Aorta (tissue), 5 donors: ENCODE measurements at regions not wholly inside any gene's neighbourhood (a gene's known extent, or its start where the extent isn't known, plus 50 kb on each side); places are given as distances from the start of the nearest gene placed in this dataset.
"Not testable (repeated sequence)": the region's sequence is repeated elsewhere in the genome, so short reads cannot be mapped to it uniquely, and the experiment has no call there.

Experiments used
- ATAC-seq: fragments of 200-7000 bp; cut with Tn5 transposase; one replicate; pipeline ENCODE4 v1.9.1; 2022; ENCODE audit warnings: moderate library complexity; ENCODE audit not compliant: low FRiP score
- DNase-seq, 2 donors: peaks; one replicate each; pipeline ENCODE4 v3.0.0-alpha.2; 2020
- H3K27ac ChIP-seq, 2 donors: one replicate each; pipeline ENCODE4 v1.5.1; 2013; ENCODE audit warnings: low read length in 2 of 2, mild to moderate bottlenecking in 2 of 2, moderate library complexity in 2 of 2, control low read depth in 1 of 2, inconsistent platforms in 1 of 2, low read depth in 1 of 2
- H3K27me3 ChIP-seq, 2 donors: one replicate each; pipeline ENCODE4 v1.6.1; 2013; ENCODE audit warnings: control low read depth in 1 of 2, low read length in 1 of 2, mild to moderate bottlenecking in 1 of 2, moderate library complexity in 1 of 2; ENCODE audit not compliant: insufficient read depth in 2 of 2, control insufficient read depth in 1 of 2
- H3K36me3 ChIP-seq, 2 donors: one replicate each; pipeline ENCODE4 v1.6.1; 2013; ENCODE audit warnings: control low read depth in 1 of 2, low read length in 1 of 2, mild to moderate bottlenecking in 1 of 2; ENCODE audit not compliant: insufficient read depth in 2 of 2, control insufficient read depth in 1 of 2
- H3K4me1 ChIP-seq, 2 donors: one replicate each; pipeline ENCODE4 v1.6.1; 2013; ENCODE audit warnings: low read length in 2 of 2, control low read depth in 1 of 2, mild to moderate bottlenecking in 1 of 2, moderate library complexity in 1 of 2; ENCODE audit not compliant: insufficient read depth in 2 of 2, control insufficient read depth in 1 of 2
- H3K4me3 ChIP-seq, 2 donors: one replicate each; pipeline ENCODE4 v1.5.1; 2013; ENCODE audit warnings: low read length in 2 of 2, control low read depth in 1 of 2, mild to moderate bottlenecking in 1 of 2
- H3K9me3 ChIP-seq: one replicate; pipeline ENCODE4 v1.6.1; 2013; ENCODE audit warnings: mild to moderate bottlenecking, low read length; ENCODE audit not compliant: control insufficient read depth
- WGBS, 2 donors: extraction: QIAGEN DNeasy Blood & Tissue Kit; methylation state at CpG; one replicate each; pipeline ENCODE4 v1.1.7; 2013; 5-methylcytosine and 5-hydroxymethylcytosine counted together
- intact Hi-C, 2 donors: fragments of 100-400 bp; cut with DNase I; formaldehyde crosslinking; loops; one replicate each; pipeline versions ENCODE4 v1.14.2 to v1.15.0; 2022
- donor health status: healthy with polysubstance abuse.
- donor health status: Bipolar disorder and iron deficiency.
- donor health status: DM: no; HTN: no; CAD: no.
- donor health status: DM: no; HTN: no; CAD: no.
- donor health status: DM: yes; HTN: yes; CAD: no.

GRCh38 chr18:76267423-76267822, 227.6 kb downstream of the ZNF516 start:
- 98 to 100% methylated on average over 6 of the region's 6 CpGs for WGBS, 2 donors
- ATAC-seq = not testable (repeated sequence)

GRCh38 chr18:76266236-76266991, 228.6 kb downstream of the ZNF516 start:
- no peak overlapping the region for H3K4me3 ChIP-seq
- no peaks in the 10 kb centered on the region for H3K36me3 ChIP-seq
- no peaks in the 10 kb centered on the region for H3K4me1 ChIP-seq
- no peak overlapping the region for H3K27ac ChIP-seq
- WGBS, 2 donors = 95 to 96% methylated on average over 9 of the region's 9 CpGs
- H3K27me3 ChIP-seq = no peaks in the 10 kb centered on the region
- DNase-seq = no peak
- no peak for ATAC-seq
- intact Hi-C loops = no loop called here
- no peaks in the 10 kb centered on the region for H3K9me3 ChIP-seq

More at GRCh38 chr18:76267423-76267822, 227.6 kb downstream of the ZNF516 start:
- intact Hi-C loops, H3K36me3 ChIP-seq, DNase-seq, H3K4me1 ChIP-seq, H3K9me3 ChIP-seq, H3K4me3 ChIP-seq, H3K27me3 ChIP-seq, H3K27ac ChIP-seq: not testable (repeated sequence)

GRCh38 chr18:76265497-76266235, 229.4 kb downstream of the ZNF516 start:
- H3K36me3 ChIP-seq = no peaks in the 10 kb centered on the region
- peak; percentile 88 for ATAC-seq
- no peaks in the 10 kb centered on the region for H3K4me1 ChIP-seq
- H3K27me3 ChIP-seq = no peaks in the 10 kb centered on the region
- H3K9me3 ChIP-seq = no peaks in the 10 kb centered on the region
- H3K4me3 ChIP-seq = no peak overlapping the region
- intact Hi-C loops = no loop called here
- peak in 1 of 2 donors; percentile 66 for DNase-seq
- 6 to 8% methylated on average over 9 of the region's 9 CpGs for WGBS, 2 donors
- no peak overlapping the region for H3K27ac ChIP-seq

DNA sequence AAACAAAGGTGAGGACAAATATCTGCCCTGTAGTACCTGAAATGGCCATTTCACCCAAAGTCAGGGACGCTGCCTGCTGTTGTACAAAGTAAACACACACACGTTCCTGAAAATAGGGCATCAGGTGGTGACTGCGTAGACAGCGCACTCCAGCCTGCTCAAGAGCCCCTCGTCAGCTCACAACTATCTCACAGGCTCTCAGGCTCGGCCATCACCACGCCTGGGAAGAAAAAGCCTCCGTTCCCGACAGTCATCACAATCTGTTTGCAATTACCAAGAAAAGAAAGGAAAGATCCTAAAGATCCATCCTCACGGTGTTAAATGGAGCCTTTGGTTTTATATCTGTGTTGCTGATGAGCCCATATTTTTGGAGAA, 230.2 kb downstream of the ZNF516 start:
- Histone ChIP-seq H3K4me1 (no peaks in the 10 kb centered on the region), H3K4me3 (no peak overlapping the region), H3K36me3 (no peaks in the 10 kb centered on the region), H3K27ac (no peak overlapping the region), H3K27me3 (no peaks in the 10 kb centered on the region), H3K9me3 (no peaks in the 10 kb centered on the region)
- no peak for ATAC-seq
- WGBS, 2 donors = 87 to 91% methylated on average over 10 of the region's 10 CpGs
- intact Hi-C loops = no loop called here
- DNase-seq = no peak

GRCh38 chr18:76264198-76264875, 230.7 kb downstream of the ZNF516 start:
- intact Hi-C loops = no loop called here
- Histone ChIP-seq H3K27ac (no peak overlapping the region), H3K4me1 (no peaks in the 10 kb centered on the region), H3K4me3 (no peak overlapping the region), H3K27me3 (no peaks in the 10 kb centered on the region), H3K36me3 (no peaks in the 10 kb centered on the region), H3K9me3 (no peaks in the 10 kb centered on the region)
- DNase-seq (no peak), ATAC-seq (no peak)
- 88 to 93% methylated on average over 18 of the region's 18 CpGs for WGBS, 2 donors

- no peak for ATAC-seq
- no peak for DNase-seq
- Histone ChIP-seq H3K9me3 (no peaks in the 10 kb centered on the region), H3K27me3 (no peaks in the 10 kb centered on the region), H3K4me3 (no peak overlapping the region), H3K27ac (no peak overlapping the region), H3K4me1 (no peaks in the 10 kb centered on the region), H3K36me3 (no peaks in the 10 kb centered on the region)
- 75 to 76% methylated on average over 17 to 18 of the region's 18 CpGs for WGBS, 2 donors
- intact Hi-C loops = no loop called here
Measured at GRCh38 chr18:76263046-76264005, 231.7 kb downstream of the ZNF516 start.

DNA sequence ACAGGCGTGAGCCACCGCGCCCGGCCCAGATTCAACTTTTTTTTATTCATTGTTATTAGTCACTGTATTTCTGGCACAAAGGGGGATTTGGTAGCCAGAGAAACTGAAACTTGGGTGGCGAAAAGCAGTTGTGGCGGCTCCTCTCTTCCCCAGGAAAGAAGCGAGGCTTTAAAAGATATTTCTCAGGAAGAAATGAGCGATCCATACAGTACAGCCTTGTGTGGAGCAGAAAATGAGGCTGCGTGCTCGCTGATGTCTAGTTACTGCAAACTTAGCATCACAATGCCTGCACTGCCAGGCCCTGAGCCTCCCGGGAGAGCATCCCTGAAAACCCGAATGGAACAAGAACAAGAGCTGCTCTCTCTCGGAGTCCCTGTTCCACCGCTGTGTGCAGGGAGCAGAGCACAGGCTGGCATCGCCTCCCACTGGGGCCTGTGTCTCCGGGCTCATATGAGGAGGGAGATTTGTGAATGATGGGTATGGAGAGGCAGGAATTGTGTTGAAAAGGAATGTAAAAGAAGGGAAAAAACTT, 234.0 kb downstream of the ZNF516 start:
- DNase-seq = no peak
- WGBS, 2 donors = 81% methylated on average over 16 of the region's 16 CpGs
- no peaks in the 10 kb centered on the region for H3K9me3 ChIP-seq
- ATAC-seq = no peak
- H3K4me1 ChIP-seq = no peaks in the 10 kb centered on the region
- H3K27me3 ChIP-seq = no peaks in the 10 kb centered on the region
- intact Hi-C loops = no loop called here
- H3K36me3 ChIP-seq = no peaks in the 10 kb centered on the region
- no peak overlapping the region for H3K4me3 ChIP-seq
- no peak overlapping the region for H3K27ac ChIP-seq

DNA sequence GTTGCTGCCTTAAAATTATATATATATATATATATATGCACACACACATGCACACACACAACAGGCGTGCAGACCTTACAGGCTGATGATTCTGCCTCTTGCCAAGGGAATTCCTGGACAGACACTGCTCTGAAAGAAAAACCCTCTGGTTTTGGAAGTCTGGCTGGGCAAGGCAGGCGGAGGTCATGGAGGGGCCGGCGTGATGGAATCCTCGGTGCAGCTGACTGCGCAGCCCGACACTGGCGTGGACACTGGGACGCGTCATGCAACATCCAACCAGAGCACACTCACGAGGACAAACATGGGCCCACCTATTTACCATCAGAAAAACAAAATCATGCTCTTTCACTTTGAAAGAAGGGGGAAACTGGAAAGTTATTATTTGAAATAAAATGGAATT, 235.3 kb downstream of the ZNF516 start:
- DNase-seq = no peak
- Histone ChIP-seq H3K4me3 (no peak overlapping the region), H3K36me3 (no peaks in the 10 kb centered on the region), H3K27me3 (no peaks in the 10 kb centered on the region), H3K9me3 (no peaks in the 10 kb centered on the region), H3K27ac (no peak overlapping the region), H3K4me1 (no peaks in the 10 kb centered on the region)
- intact Hi-C loops = no loop called here
- no peak for ATAC-seq
- WGBS, 2 donors = 86 to 88% methylated on average over 11 of the region's 11 CpGs
